HEK293 (cell line): ENCODE measurements at regions not wholly inside any gene's neighbourhood (a gene's known extent, or its start where the extent isn't known, plus 50 kb on each side); places are given as distances from the start of the nearest gene placed in this dataset.

Experiments used
- CTCF ChIA-PET: fragments of 350-600 bp; formaldehyde crosslinking; extraction: SDS; loops from one replicate; lab custom pipeline; 2021; ENCODE audit warnings: antibody characterized with exemption; lab: Yijun Ruan, JAX
- POLR2A ChIA-PET: fragments of 300-600 bp; formaldehyde crosslinking; extraction: SDS; loops from one replicate; lab custom pipeline; 2020; ENCODE audit warnings: antibody characterized with exemption, inconsistent platforms; lab: Yijun Ruan, JAX
- H3K27ac ChIP-seq: fragments of 200-500 bp; sonication (Bioruptor generic); 2 replicates; pipeline ENCODE4 v1.5.1; 2014; ENCODE audit warnings: low read depth, low read length, control low read depth, inconsistent platforms; ENCODE audit errors: extremely low read depth
- H3K36me3 ChIP-seq, 2 experiments: fragments of 200-500 bp in 1 of 2; sonication (Bioruptor generic) in 1 of 2; 1 replicate in 1 of 2; 2 replicates in 1 of 2; pipeline ENCODE4 v1.5.1; 2014 to 2017; ENCODE audit warnings: inconsistent platforms in 2 of 2, low read length in 2 of 2; ENCODE audit not compliant: control insufficient read depth in 2 of 2, insufficient read depth in 1 of 2
- H3K4me1 ChIP-seq: fragments of 200-500 bp; sonication (Bioruptor generic); 2 replicates; pipeline ENCODE4 v1.5.1; 2014; ENCODE audit warnings: mild to moderate bottlenecking, low read length, inconsistent platforms; ENCODE audit not compliant: control insufficient read depth, insufficient read depth
- H3K4me3 ChIP-seq: 2 replicates; pipeline ENCODE4 v1.5.1; 2011; ENCODE audit warnings: low read depth, mild to moderate bottlenecking, control low read depth, low read length, moderate library complexity
- H3K9me3 ChIP-seq: fragments of 200-500 bp; sonication (Bioruptor generic); 2 replicates; pipeline ENCODE4 v1.5.1; 2014; ENCODE audit warnings: low read depth, low read length, inconsistent platforms; ENCODE audit not compliant: control insufficient read depth, insufficient read depth
- ATF2 ChIP-seq: fragments of 450-650 bp; formaldehyde crosslinking; IDR thresholded peaks from 2 replicates; pipeline ENCODE4 v1.5.1; 2016; ENCODE audit warnings: missing biosample characterization, missing genetic modification characterization, low read depth
- GLI4 ChIP-seq: fragments of 450-650 bp; formaldehyde crosslinking; IDR thresholded peaks from 2 replicates; pipeline ENCODE4 v1.5.1; 2016; ENCODE audit warnings: missing biosample characterization, missing genetic modification characterization
- HIC1 ChIP-seq: fragments of 450-650 bp; formaldehyde crosslinking; IDR thresholded peaks from 2 replicates; pipeline ENCODE4 v1.5.1; 2016; ENCODE audit warnings: missing biosample characterization, missing genetic modification characterization
- KLF10 ChIP-seq: fragments of 450-650 bp; IDR thresholded peaks from 2 replicates; pipeline ENCODE4 v1.5.1; 2018; ENCODE audit warnings: missing biosample characterization, mild to moderate bottlenecking, missing genetic modification characterization
- MEIS1 ChIP-seq: sonication (generic); formaldehyde crosslinking; IDR thresholded peaks from 2 replicates; pipeline ENCODE4 v1.8.1; 2022; ENCODE audit warnings: missing genetic modification reagents, mild to moderate bottlenecking, borderline replicate concordance
- YY2 ChIP-seq: fragments of 450-650 bp; formaldehyde crosslinking; IDR thresholded peaks from 2 replicates; pipeline ENCODE4 v1.5.1; 2016; ENCODE audit warnings: missing biosample characterization, missing genetic modification characterization
- ZFHX2 ChIP-seq: fragments of 450-650 bp; formaldehyde crosslinking; conservative IDR thresholded peaks from 2 replicates; pipeline ENCODE4 v1.5.1; 2016; ENCODE audit warnings: missing biosample characterization, missing genetic modification characterization
- ZNF114 ChIP-seq: fragments of 450-650 bp; formaldehyde crosslinking; IDR thresholded peaks from 2 replicates; pipeline ENCODE4 v1.5.0; 2017; ENCODE audit warnings: missing biosample characterization, missing genetic modification characterization
- ZNF132 ChIP-seq: fragments of 450-650 bp; formaldehyde crosslinking; IDR thresholded peaks from 2 replicates; pipeline ENCODE4 v1.5.1; 2017; ENCODE audit warnings: missing biosample characterization, missing genetic modification characterization, borderline replicate concordance
- ZNF239 ChIP-seq: fragments of 450-650 bp; formaldehyde crosslinking; IDR thresholded peaks from 2 replicates; pipeline ENCODE4 v1.5.1; 2016; ENCODE audit warnings: missing biosample characterization, missing genetic modification characterization
- ZNF335 ChIP-seq: fragments of 450-650 bp; formaldehyde crosslinking; conservative IDR thresholded peaks from 2 replicates; pipeline ENCODE4 v1.5.1; 2016; ENCODE audit warnings: missing biosample characterization, missing genetic modification characterization
- ZNF394 ChIP-seq: fragments of 450-650 bp; formaldehyde crosslinking; IDR thresholded peaks from 2 replicates; pipeline ENCODE4 v1.5.1; 2016; ENCODE audit warnings: missing biosample characterization, missing genetic modification characterization, mild to moderate bottlenecking, moderate library complexity, borderline replicate concordance
- ZNF404 ChIP-seq: fragments of 450-650 bp; formaldehyde crosslinking; IDR thresholded peaks from 2 replicates; pipeline ENCODE4 v1.5.1; 2017; ENCODE audit warnings: missing biosample characterization, missing genetic modification characterization
- ZNF416 ChIP-seq: fragments of 450-650 bp; formaldehyde crosslinking; IDR thresholded peaks from 2 replicates; pipeline ENCODE4 v1.5.1; 2016; ENCODE audit warnings: missing biosample characterization, missing genetic modification characterization
- ZNF48 ChIP-seq: fragments of 450-650 bp; formaldehyde crosslinking; IDR thresholded peaks from 2 replicates; pipeline ENCODE4 v1.5.1; 2016; ENCODE audit warnings: missing biosample characterization, missing genetic modification characterization
- ZNF560 ChIP-seq: fragments of 450-650 bp; formaldehyde crosslinking; IDR thresholded peaks from 2 replicates; pipeline ENCODE4 v1.5.1; 2017; ENCODE audit warnings: missing biosample characterization, missing genetic modification characterization, borderline replicate concordance
- ZNF561 ChIP-seq: fragments of 450-650 bp; IDR thresholded peaks from 2 replicates; pipeline ENCODE4 v1.5.1; 2018; ENCODE audit warnings: missing biosample characterization, missing genetic modification characterization, borderline replicate concordance
- ZNF610 ChIP-seq: fragments of 450-650 bp; formaldehyde crosslinking; IDR thresholded peaks from 2 replicates; pipeline ENCODE4 v1.5.1; 2016; ENCODE audit warnings: missing biosample characterization, missing genetic modification characterization, borderline replicate concordance
- ZNF670 ChIP-seq: fragments of 450-650 bp; formaldehyde crosslinking; IDR thresholded peaks from 2 replicates; pipeline ENCODE4 v1.5.1; 2016; ENCODE audit warnings: missing biosample characterization, missing genetic modification characterization, low read depth
- ZNF791 ChIP-seq: fragments of 450-650 bp; formaldehyde crosslinking; IDR thresholded peaks from 2 replicates; pipeline ENCODE4 v1.5.1; 2016; ENCODE audit warnings: missing biosample characterization, missing genetic modification characterization
- ZNF843 ChIP-seq: fragments of 450-650 bp; formaldehyde crosslinking; IDR thresholded peaks from 2 replicates; pipeline ENCODE4 v1.5.1; 2016; ENCODE audit warnings: missing biosample characterization, missing genetic modification characterization
- TF ChIP-seq, protein P1 (sequence below): fragments of 450-650 bp; formaldehyde crosslinking; IDR thresholded peaks from 2 replicates; pipeline ENCODE4 v1.5.1; 2016; ENCODE audit warnings: missing biosample characterization, missing genetic modification characterization

- TF ChIP-seq ZNF394 (tag by site-specific recombination) (no peak), GLI4 (no peak)
Measured at GRCh38 chr3:28906561-28907310, 374.1 kb upstream of the RBMS3 start (continued).

DNA sequence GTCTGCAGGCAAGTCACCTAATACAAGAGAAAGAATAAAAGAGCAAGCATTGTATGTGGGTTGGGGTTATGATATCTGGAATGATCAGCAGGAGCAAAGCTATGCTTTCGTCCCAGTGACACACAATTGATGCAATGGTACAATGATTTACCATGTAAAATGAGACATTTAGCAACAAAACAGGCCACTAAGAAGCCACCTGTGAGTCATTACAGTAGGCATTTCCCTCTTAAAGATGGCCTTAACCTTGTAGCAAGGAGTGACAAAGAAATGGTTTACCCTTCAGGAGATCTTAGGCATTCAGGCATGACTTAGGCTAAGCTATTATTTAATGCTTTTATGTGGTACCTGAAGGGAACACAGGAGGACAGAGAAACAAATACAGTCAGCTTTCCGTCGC is 373.3 kb upstream of the RBMS3 start:
- H3K4me1 ChIP-seq = no peaks in the 10 kb centered on the region
- TF ChIP-seq ZFHX2 (tag by site-specific recombination) (no peak), ZNF404 (tag by site-specific recombination) (no peak), ZNF132 (tag by site-specific recombination) (no peak), YY2 (tag by site-specific recombination) (no peak), ZNF416 (tag by site-specific recombination) (no peak), HIC1 (tag by site-specific recombination) (no peak), ZNF561 (tag by site-specific recombination) (no peak), ZNF335 (tag by site-specific recombination) (no peak), ZNF239 (tag by site-specific recombination) (no peak), ATF2 (no peak), ZNF114 (tag by site-specific recombination) (no peak), ZNF560 (tag by site-specific recombination) (no peak), ZNF843 (tag by site-specific recombination) (no peak), KLF10 (tag by site-specific recombination) (no peak), ZNF48 (no peak), MEIS1 (no peak), ZNF670 (no peak), ZNF791 (tag by site-specific recombination) (no peak), ZNF610 (tag by site-specific recombination) (no peak)
- TF ChIP-seq, protein P1, sequence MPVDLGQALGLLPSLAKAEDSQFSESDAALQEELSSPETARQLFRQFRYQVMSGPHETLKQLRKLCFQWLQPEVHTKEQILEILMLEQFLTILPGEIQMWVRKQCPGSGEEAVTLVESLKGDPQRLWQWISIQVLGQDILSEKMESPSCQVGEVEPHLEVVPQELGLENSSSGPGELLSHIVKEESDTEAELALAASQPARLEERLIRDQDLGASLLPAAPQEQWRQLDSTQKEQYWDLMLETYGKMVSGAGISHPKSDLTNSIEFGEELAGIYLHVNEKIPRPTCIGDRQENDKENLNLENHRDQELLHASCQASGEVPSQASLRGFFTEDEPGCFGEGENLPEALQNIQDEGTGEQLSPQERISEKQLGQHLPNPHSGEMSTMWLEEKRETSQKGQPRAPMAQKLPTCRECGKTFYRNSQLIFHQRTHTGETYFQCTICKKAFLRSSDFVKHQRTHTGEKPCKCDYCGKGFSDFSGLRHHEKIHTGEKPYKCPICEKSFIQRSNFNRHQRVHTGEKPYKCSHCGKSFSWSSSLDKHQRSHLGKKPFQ (tag by site-specific recombination) = no peak
- no peak overlapping the region for H3K4me3 ChIP-seq
- CTCF ChIA-PET = interaction anchor here (0.5 kb wide), 1 partner anchor 856 kb away, joined by 3 read pairs; no protein-coding TSS in a partner anchor
- no peaks in the 10 kb centered on the region for H3K36me3 ChIP-seq
- H3K9me3 ChIP-seq = no peaks in the 10 kb centered on the region
- POLR2A ChIA-PET = no interaction called here
- no peak overlapping the region for H3K27ac ChIP-seq
